Body of pancreas (tissue), 4 donors: ENCODE measurements at regions not wholly inside any gene's neighbourhood (a gene's known extent, or its start where the extent isn't known, plus 50 kb on each side); places are given as distances from the start of the nearest gene placed in this dataset.
"Not testable (repeated sequence)": the region's sequence is repeated elsewhere in the genome, so short reads cannot be mapped to it uniquely, and the experiment has no call there.

Experiments used
- POLR2A ChIP-seq, 3 donors: fragments of 450-650 bp; IDR thresholded peaks; one replicate each; pipeline ENCODE4 v1.6.1; 2016; ENCODE audit warnings: antibody characterized with exemption in 3 of 3, mild to moderate bottlenecking in 2 of 3
- TF ChIP-seq, protein P1 (sequence below), 7 experiments: fragments of 450-650 bp in 4 of 7; fragments of 200-600 bp in 3 of 7; sonication (generic) in 3 of 7; IDR thresholded peaks; one replicate each; pipeline ENCODE4 v1.5.1; 2016 to 2019; ENCODE audit warnings: antibody characterized with exemption in 7 of 7

GRCh38 chr15:96484412-96484811 lies 153.9 kb downstream of the NR2F2 start:
- TF ChIP-seq, protein P1, sequence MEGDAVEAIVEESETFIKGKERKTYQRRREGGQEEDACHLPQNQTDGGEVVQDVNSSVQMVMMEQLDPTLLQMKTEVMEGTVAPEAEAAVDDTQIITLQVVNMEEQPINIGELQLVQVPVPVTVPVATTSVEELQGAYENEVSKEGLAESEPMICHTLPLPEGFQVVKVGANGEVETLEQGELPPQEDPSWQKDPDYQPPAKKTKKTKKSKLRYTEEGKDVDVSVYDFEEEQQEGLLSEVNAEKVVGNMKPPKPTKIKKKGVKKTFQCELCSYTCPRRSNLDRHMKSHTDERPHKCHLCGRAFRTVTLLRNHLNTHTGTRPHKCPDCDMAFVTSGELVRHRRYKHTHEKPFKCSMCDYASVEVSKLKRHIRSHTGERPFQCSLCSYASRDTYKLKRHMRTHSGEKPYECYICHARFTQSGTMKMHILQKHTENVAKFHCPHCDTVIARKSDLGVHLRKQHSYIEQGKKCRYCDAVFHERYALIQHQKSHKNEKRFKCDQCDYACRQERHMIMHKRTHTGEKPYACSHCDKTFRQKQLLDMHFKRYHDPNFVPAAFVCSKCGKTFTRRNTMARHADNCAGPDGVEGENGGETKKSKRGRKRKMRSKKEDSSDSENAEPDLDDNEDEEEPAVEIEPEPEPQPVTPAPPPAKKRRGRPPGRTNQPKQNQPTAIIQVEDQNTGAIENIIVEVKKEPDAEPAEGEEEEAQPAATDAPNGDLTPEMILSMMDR (IDR thresholded peaks at IDR 0.05), result not testable (repeated sequence)
- not testable (repeated sequence) for TF ChIP-seq POLR2A (IDR thresholded peaks at IDR 0.05)
